ENCODE measurements at regions not wholly inside any gene's neighbourhood (a gene's known extent, or its start where the extent isn't known, plus 50 kb on each side); places are given as distances from the start of the nearest gene placed in this dataset.
A peak's percentile ranks its signal among the peaks of the same experiment; 100 is the strongest.
"Not testable (repeated sequence)": the region's sequence is repeated elsewhere in the genome, so short reads cannot be mapped to it uniquely, and the experiment has no call there.

GRCh38 chr14:28157289-28157869 is 609.2 kb upstream of the FOXG1 start:
- no peak for DNase-seq

GRCh38 chr14:28157887-28158791 is 608.4 kb upstream of the FOXG1 start:
- no peak for DNase-seq

GRCh38 chr14:28161040-28161439 is 605.5 kb upstream of the FOXG1 start:
- no peak for DNase-seq

- DNase-seq: no peak
These were observed 603.4 kb upstream of the FOXG1 start for GRCh38 chr14:28163233-28163632.

- no peak for DNase-seq
These were observed 602.7 kb upstream of the FOXG1 start for GRCh38 chr14:28163897-28164296.

- not testable (repeated sequence) for DNase-seq
These were observed 578.4 kb upstream of the FOXG1 start for GRCh38 chr14:28187902-28188830.

GRCh38 chr14:28196878-28197277 is 569.7 kb upstream of the FOXG1 start:
- DNase-seq: no peak

- DNase-seq: peak; percentile 97
These were observed 546.2 kb upstream of the FOXG1 start for GRCh38 chr14:28220391-28220790.

- no peak for DNase-seq
These were observed 525.7 kb upstream of the FOXG1 start for GRCh38 chr14:28240909-28241308.

GRCh38 chr14:28242895-28243294 is 523.7 kb upstream of the FOXG1 start:
- DNase-seq: peak; percentile 50

- no peak for DNase-seq
These were observed 523.0 kb upstream of the FOXG1 start for GRCh38 chr14:28243600-28243999.

GRCh38 chr14:28245216-28245615 is 521.4 kb upstream of the FOXG1 start:
- no peak for DNase-seq

GRCh38 chr14:28247491-28247890 is 519.1 kb upstream of the FOXG1 start:
- peak; percentile 51 for DNase-seq

- not testable (repeated sequence) for DNase-seq
These were observed 514.5 kb upstream of the FOXG1 start for GRCh38 chr14:28252124-28252523.

- no peak for DNase-seq
These were observed 511.8 kb upstream of the FOXG1 start for GRCh38 chr14:28254768-28255167.

GRCh38 chr14:28264306-28264705 is 502.3 kb upstream of the FOXG1 start:
- DNase-seq: no peak

GRCh38 chr14:28272270-28272669 is 494.3 kb upstream of the FOXG1 start:
- DNase-seq: no peak

- DNase-seq: no peak
These were observed 486.1 kb upstream of the FOXG1 start for GRCh38 chr14:28280530-28280929.

- DNase-seq: no peak
These were observed 485.5 kb upstream of the FOXG1 start for GRCh38 chr14:28280997-28281598.

GRCh38 chr14:28284546-28285300 is 481.9 kb upstream of the FOXG1 start:
- DNase-seq: no peak

GRCh38 chr14:28294834-28295440 is 471.6 kb upstream of the FOXG1 start:
- DNase-seq: peak; percentile 11

GRCh38 chr14:28297559-28297958 is 469.0 kb upstream of the FOXG1 start:
- DNase-seq: no peak

All from NCI-H1694 treated with DMSO at 0.1 percent for 48 hours (cell line).